C4-2B (cell line): ENCODE measurements at regions not wholly inside any gene's neighbourhood (a gene's known extent, or its start where the extent isn't known, plus 50 kb on each side); places are given as distances from the start of the nearest gene placed in this dataset.

Source experiments
- CTCF ChIP-seq: fragments of 450-650 bp; conservative IDR thresholded peaks from 2 replicates; pipeline ENCODE4 v1.5.1; 2017; ENCODE audit warnings: mild to moderate bottlenecking
- ZFX ChIP-seq: fragments of 450-650 bp; IDR thresholded peaks from 2 replicates; pipeline ENCODE4 v1.6.1; 2017

DNA sequence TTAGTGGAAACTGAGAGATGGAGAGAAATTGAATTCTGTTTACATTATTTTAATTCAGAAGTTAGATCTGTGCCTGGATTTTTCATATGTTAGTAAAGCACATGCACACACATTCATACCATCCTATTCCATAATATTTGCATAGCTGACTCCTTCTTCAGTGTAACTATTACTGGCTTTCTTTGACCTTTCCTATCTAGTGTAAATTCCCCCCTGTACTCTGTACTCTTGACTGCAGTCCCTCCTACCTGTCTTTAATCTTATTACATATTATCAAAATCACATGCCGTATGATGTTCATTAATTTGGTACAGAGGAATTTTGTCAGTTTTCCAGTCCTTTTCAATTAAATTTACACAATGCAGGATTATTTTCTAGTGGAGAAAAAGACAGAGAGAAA is 417.0 kb upstream of the SOX5 start:
- no peak for TF ChIP-seq CTCF
- no peak for TF ChIP-seq ZFX
